Neuronal stem cell (in vitro differentiated cells): ENCODE measurements at regions not wholly inside any gene's neighbourhood (a gene's known extent, or its start where the extent isn't known, plus 50 kb on each side); places are given as distances from the start of the nearest gene placed in this dataset.

ENCODE experiments used
- DNase-seq: peaks from one replicate; pipeline ENCODE4 v3.0.0-alpha.2; 2013; ENCODE audit warnings: low spot score
- H2AFZ ChIP-seq: one replicate; pipeline ENCODE4 v1.6.1; 2013; ENCODE audit warnings: mild to moderate bottlenecking, low read length, inconsistent platforms
- H2AK5ac ChIP-seq: 2 replicates; pipeline ENCODE4 v1.6.1; 2013; ENCODE audit warnings: low read depth, mild to moderate bottlenecking, inconsistent platforms, low read length, moderate library complexity, mixed read lengths
- H2BK120ac ChIP-seq: 2 replicates; pipeline ENCODE4 v1.6.1; 2013; ENCODE audit warnings: low read depth, mild to moderate bottlenecking, inconsistent platforms, low read length, moderate library complexity, mixed read lengths
- H2BK12ac ChIP-seq: one replicate; pipeline ENCODE4 v1.6.1; 2013; ENCODE audit warnings: low read length, inconsistent platforms
- H2BK15ac ChIP-seq: 2 replicates; pipeline ENCODE4 v1.6.1; 2013; ENCODE audit warnings: mild to moderate bottlenecking, low read length, inconsistent platforms, mixed read lengths
- H2BK5ac ChIP-seq: one replicate; pipeline ENCODE4 v1.6.1; 2013; ENCODE audit warnings: inconsistent platforms, mild to moderate bottlenecking, low read length, moderate library complexity
- H3K14ac ChIP-seq: one replicate; pipeline ENCODE4 v1.6.1; 2013; ENCODE audit warnings: low read length, inconsistent platforms
- H3K18ac ChIP-seq: 2 replicates; pipeline ENCODE4 v1.6.1; 2013; ENCODE audit warnings: low read length, inconsistent platforms
- H3K23ac ChIP-seq: 2 replicates; pipeline ENCODE4 v1.6.1; 2013; ENCODE audit warnings: low read depth, mild to moderate bottlenecking, mixed read lengths, low read length, inconsistent platforms; ENCODE audit not compliant: poor library complexity
- H3K27ac ChIP-seq: replicated peaks from 3 replicates; pipeline ENCODE4 v1.5.1; 2013; ENCODE audit warnings: low read length, inconsistent platforms
- H3K27me3 ChIP-seq, 3 experiments: 2 replicates each; pipeline ENCODE4 v1.6.1; 2013; ENCODE audit warnings: low read length in 3 of 3, mild to moderate bottlenecking in 2 of 3, inconsistent platforms in 1 of 3, low read depth in 1 of 3, mixed read lengths in 1 of 3, moderate library complexity in 1 of 3; ENCODE audit not compliant: control insufficient read depth in 3 of 3, insufficient read depth in 3 of 3
- H3K36me3 ChIP-seq, 2 donors: replicated peaks in 1 of 2; 2 replicates each; pipeline ENCODE4 v1.6.1; 2013; ENCODE audit warnings: low read length in 2 of 2; ENCODE audit not compliant: control insufficient read depth in 2 of 2, insufficient read depth in 2 of 2
- H3K4ac ChIP-seq: 2 replicates; pipeline ENCODE4 v1.6.1; 2013; ENCODE audit warnings: inconsistent platforms, mild to moderate bottlenecking, low read length, moderate library complexity
- H3K4me1 ChIP-seq, 2 donors: 1 replicate in 1 of 2; 2 replicates in 1 of 2; pipeline ENCODE4 v1.6.1; 2013; ENCODE audit warnings: low read length in 2 of 2, low read depth in 1 of 2; ENCODE audit not compliant: control insufficient read depth in 2 of 2, insufficient read depth in 1 of 2
- H3K4me2 ChIP-seq: one replicate; pipeline ENCODE4 v1.6.1; 2013; ENCODE audit warnings: mild to moderate bottlenecking, low read length, inconsistent platforms; ENCODE audit not compliant: insufficient read depth, poor library complexity, severe bottlenecking
- H3K4me3 ChIP-seq, 2 donors: 2 replicates each; pipeline ENCODE4 v1.5.1; 2013; ENCODE audit warnings: low read length in 2 of 2, mild to moderate bottlenecking in 2 of 2, inconsistent platforms in 1 of 2, moderate library complexity in 1 of 2
- H3K79me1 ChIP-seq: one replicate; pipeline ENCODE4 v1.6.1; 2013; ENCODE audit warnings: low read depth, mild to moderate bottlenecking, inconsistent platforms, low read length, moderate library complexity
- H3K9ac ChIP-seq: one replicate; pipeline ENCODE4 v1.6.1; 2013; ENCODE audit warnings: mild to moderate bottlenecking, low read depth, low read length, inconsistent platforms; ENCODE audit not compliant: poor library complexity
- H3K9me3 ChIP-seq, 2 donors: replicated peaks in 1 of 2; 2 replicates each; pipeline versions ENCODE3 to v1.6.1; 2013; ENCODE audit warnings: low read length in 2 of 2, mild to moderate bottlenecking in 2 of 2, inconsistent platforms in 1 of 2, low read depth in 1 of 2, mixed read lengths in 1 of 2, moderate library complexity in 1 of 2; ENCODE audit not compliant: control insufficient read depth in 2 of 2, insufficient read depth in 1 of 2
- H4K8ac ChIP-seq: one replicate; pipeline ENCODE4 v1.6.1; 2013; ENCODE audit warnings: low read depth, mild to moderate bottlenecking, inconsistent platforms, low read length, moderate library complexity
- H4K91ac ChIP-seq: one replicate; pipeline ENCODE4 v1.6.1; 2013; ENCODE audit warnings: low read length, low read depth, mild to moderate bottlenecking, inconsistent platforms; ENCODE audit not compliant: poor library complexity
- WGBS, 2 donors: extraction: QIAGEN DNeasy Blood & Tissue Kit; methylation state at CpG; one replicate each; pipeline ENCODE4 v1.1.7; 2013; ENCODE audit warnings: missing lambda C conversion rate in 2 of 2, mixed read lengths in 1 of 2; ENCODE audit not compliant: insufficient read length in 2 of 2, insufficient replicate concordance in 1 of 2; ENCODE audit errors: extremely low coverage in 2 of 2; 5-methylcytosine and 5-hydroxymethylcytosine counted together

- Histone ChIP-seq H2BK120ac (no peak overlapping the region), H2BK12ac (no peak overlapping the region), H3K4ac (no peak overlapping the region), H3K27ac (no peak overlapping the region), H2AK5ac (no peak overlapping the region), H4K91ac (no peak overlapping the region), H3K4me2 (no peak overlapping the region), H3K4me3 (no peak overlapping the region), H3K36me3 (no peaks in the 10 kb centered on the region), H3K79me1 (no peaks in the 10 kb centered on the region), H2BK15ac (no peak overlapping the region), H3K4me1 (no peaks in the 10 kb centered on the region), H3K23ac (no peak overlapping the region), H2BK5ac (no peak overlapping the region), H3K18ac (no peak overlapping the region), H3K14ac (no peak overlapping the region), H3K9ac (no peak overlapping the region), H3K27me3 (no peaks in the 10 kb centered on the region), H4K8ac (no peak overlapping the region), H3K9me3 (no peaks in the 10 kb centered on the region), H2AFZ (no peak overlapping the region)
- no peak for DNase-seq
- no CpG with 5 or more reads among the region's 4 CpGs for WGBS, 2 donors
Observed at GRCh38 chr21:28250946-28251345, 741.7 kb downstream of the LTN1 start.

- no peak overlapping the region for H3K27ac ChIP-seq
- no peak overlapping the region for H3K23ac ChIP-seq
- H4K91ac ChIP-seq, result no peak overlapping the region
- H3K36me3 ChIP-seq, result no peaks in the 10 kb centered on the region
- no peaks in the 10 kb centered on the region for H3K27me3 ChIP-seq
- no peaks in the 10 kb centered on the region for H3K9me3 ChIP-seq
- H3K14ac ChIP-seq, result no peak overlapping the region
- H3K9ac ChIP-seq, result no peak overlapping the region
- H3K79me1 ChIP-seq, result no peaks in the 10 kb centered on the region
- no peak overlapping the region for H3K18ac ChIP-seq
- no peak overlapping the region for H2AK5ac ChIP-seq
- H3K4me3 ChIP-seq, result no peak overlapping the region
- no peak overlapping the region for H2BK15ac ChIP-seq
- no peak overlapping the region for H2BK12ac ChIP-seq
- no CpG with 5 or more reads among the region's 4 CpGs for WGBS, 2 donors
- no peaks in the 10 kb centered on the region for H3K4me1 ChIP-seq
- no peak overlapping the region for H3K4me2 ChIP-seq
- H2AFZ ChIP-seq, result no peak overlapping the region
- H4K8ac ChIP-seq, result no peak overlapping the region
- no peak overlapping the region for H2BK5ac ChIP-seq
- H2BK120ac ChIP-seq, result no peak overlapping the region
- no peak for DNase-seq
- no peak overlapping the region for H3K4ac ChIP-seq
Observed at GRCh38 chr21:28247454-28248020, 745.1 kb downstream of the LTN1 start.

DNA sequence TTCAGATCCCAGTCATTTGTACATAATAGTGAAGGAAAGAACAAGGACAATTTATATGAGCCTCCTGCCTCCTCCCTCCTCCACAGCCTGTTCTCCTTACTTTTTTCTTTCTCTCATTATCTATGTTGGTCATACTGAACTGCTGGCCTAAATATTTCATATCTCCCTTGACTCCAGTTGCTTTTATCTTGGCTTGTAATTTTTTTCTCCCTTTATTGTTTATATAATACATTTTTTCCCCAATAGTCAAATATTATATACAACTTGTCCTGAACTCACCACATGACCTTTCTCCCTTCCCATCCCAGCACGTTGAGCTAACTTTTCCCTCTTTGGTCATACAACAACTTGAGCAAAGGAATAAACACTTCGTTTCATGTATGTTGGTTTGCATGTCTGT is 752.1 kb downstream of the LTN1 start:
- no peak overlapping the region for H2AFZ ChIP-seq
- H2BK120ac ChIP-seq, result no peak overlapping the region
- H2BK5ac ChIP-seq, result no peak overlapping the region

DNA sequence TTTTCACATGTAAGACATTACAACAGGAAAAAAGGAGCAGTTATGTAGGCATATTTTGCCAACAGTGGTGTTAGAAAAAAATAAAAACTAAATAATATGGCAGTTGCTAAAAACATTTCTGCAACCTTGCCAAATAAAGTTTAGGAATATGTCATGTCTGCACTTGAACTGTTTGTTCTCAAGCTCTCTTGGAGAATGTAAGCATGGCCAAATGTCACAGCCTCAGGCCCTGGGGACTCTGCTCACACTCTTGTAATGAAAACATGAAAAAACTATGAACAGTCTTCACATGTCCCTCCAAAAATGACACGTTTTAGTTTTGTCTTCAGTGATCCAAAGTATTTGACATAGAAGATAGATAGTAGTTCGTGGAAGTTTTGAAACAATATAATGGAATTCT is 753.3 kb downstream of the LTN1 start:
- no peak overlapping the region for H3K9ac ChIP-seq
- H2BK120ac ChIP-seq, result no peak overlapping the region
- no peak overlapping the region for H3K18ac ChIP-seq
- no peaks in the 10 kb centered on the region for H3K4me1 ChIP-seq
- H2AFZ ChIP-seq, result no peak overlapping the region
- no peaks in the 10 kb centered on the region for H3K79me1 ChIP-seq
- H3K4me2 ChIP-seq, result no peak overlapping the region
- no peaks in the 10 kb centered on the region for H3K9me3 ChIP-seq
- H2BK12ac ChIP-seq, result no peak overlapping the region
- no peak overlapping the region for H2AK5ac ChIP-seq
- no peak overlapping the region for H3K14ac ChIP-seq
- DNase-seq, result no peak
- H3K4ac ChIP-seq, result no peak overlapping the region
- H3K36me3 ChIP-seq, result no peaks in the 10 kb centered on the region
- no peak overlapping the region for H4K8ac ChIP-seq
- no peak overlapping the region for H3K4me3 ChIP-seq
- no peaks in the 10 kb centered on the region for H3K27me3 ChIP-seq
- no peak overlapping the region for H3K27ac ChIP-seq
- no peak overlapping the region for H2BK15ac ChIP-seq
- no peak overlapping the region for H4K91ac ChIP-seq
- WGBS, 2 donors, result no CpG with 5 or more reads among the region's 2 CpGs
- no peak overlapping the region for H2BK5ac ChIP-seq
- no peak overlapping the region for H3K23ac ChIP-seq

More for the DNA sequence above, 752.1 kb downstream of the LTN1 start:
- no peak overlapping the region for H3K4ac ChIP-seq
- no peak overlapping the region for H2AK5ac ChIP-seq
- no peak for DNase-seq
- H3K36me3 ChIP-seq, result no peaks in the 10 kb centered on the region
- no peak overlapping the region for H3K18ac ChIP-seq
- H3K79me1 ChIP-seq, result no peaks in the 10 kb centered on the region
- no peak overlapping the region for H2BK12ac ChIP-seq
- H3K23ac ChIP-seq, result no peak overlapping the region
- no peak overlapping the region for H4K8ac ChIP-seq
- H3K27me3 ChIP-seq, result no peaks in the 10 kb centered on the region
- H3K27ac ChIP-seq, result no peak overlapping the region
- no peaks in the 10 kb centered on the region for H3K4me1 ChIP-seq
- H3K14ac ChIP-seq, result no peak overlapping the region
- H4K91ac ChIP-seq, result no peak overlapping the region
- H3K4me3 ChIP-seq, result no peak overlapping the region
- H3K9ac ChIP-seq, result no peak overlapping the region
- no peak overlapping the region for H3K4me2 ChIP-seq
- no peaks in the 10 kb centered on the region for H3K9me3 ChIP-seq
- no peak overlapping the region for H2BK15ac ChIP-seq
- no CpG with 5 or more reads among the region's 2 CpGs for WGBS, 2 donors
